Coronary artery (tissue), 2 donors: ENCODE measurements at regions not wholly inside any gene's neighbourhood (a gene's known extent, or its start where the extent isn't known, plus 50 kb on each side); places are given as distances from the start of the nearest gene placed in this dataset.

Experiments
- DNase-seq: peaks from one replicate; pipeline ENCODE4 v3.0.0-alpha.2; 2017; ENCODE audit warnings: low spot score
- H3K27ac ChIP-seq, 2 donors: fragments of 200-600 bp; sonication (generic); one replicate each; pipeline ENCODE4 v1.5.1; 2016 to 2019
- H3K4me3 ChIP-seq: fragments of 200-600 bp; sonication (generic); 2 replicates; pipeline ENCODE4 v1.5.1; 2016; ENCODE audit warnings: mild to moderate bottlenecking, moderate library complexity
- TF ChIP-seq, protein P1 (sequence below): fragments of 200-600 bp; sonication (generic); IDR thresholded peaks from one replicate; pipeline ENCODE4 v1.5.1; 2019; ENCODE audit warnings: antibody characterized with exemption

DNA sequence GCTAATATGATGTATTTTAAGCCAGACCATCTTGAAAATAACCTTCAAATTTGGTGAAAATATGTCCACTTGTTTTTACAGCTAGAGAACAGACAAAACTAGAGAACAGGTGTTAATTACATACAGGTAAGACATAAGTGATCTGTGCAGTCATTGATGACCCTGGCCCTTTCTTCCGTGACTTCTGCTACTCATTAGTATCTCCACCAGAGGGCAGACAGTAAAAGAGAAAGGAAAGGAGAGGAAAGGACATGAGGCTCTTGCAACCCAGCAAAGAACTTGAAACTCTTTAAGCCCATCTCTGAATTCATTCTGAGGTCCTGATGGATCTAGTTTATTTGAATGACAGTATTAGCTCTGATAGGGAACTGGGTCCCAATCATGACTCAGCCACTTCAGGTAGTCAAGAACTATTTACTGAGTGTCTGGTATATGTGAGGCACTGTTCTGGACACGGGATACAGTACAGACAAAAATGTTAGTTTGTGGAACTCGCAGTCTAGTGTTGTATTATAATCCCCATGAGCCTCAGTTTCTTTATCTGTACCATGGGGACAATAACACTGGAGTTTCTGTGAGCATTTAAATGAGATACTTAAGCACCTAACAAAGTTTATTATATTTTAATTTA, 121.0 kb upstream of the TEX13D start:
- DNase-seq: no peak
- no peak overlapping the region for H3K4me3 ChIP-seq
- H3K27ac ChIP-seq: no peak overlapping the region
- TF ChIP-seq, protein P1, sequence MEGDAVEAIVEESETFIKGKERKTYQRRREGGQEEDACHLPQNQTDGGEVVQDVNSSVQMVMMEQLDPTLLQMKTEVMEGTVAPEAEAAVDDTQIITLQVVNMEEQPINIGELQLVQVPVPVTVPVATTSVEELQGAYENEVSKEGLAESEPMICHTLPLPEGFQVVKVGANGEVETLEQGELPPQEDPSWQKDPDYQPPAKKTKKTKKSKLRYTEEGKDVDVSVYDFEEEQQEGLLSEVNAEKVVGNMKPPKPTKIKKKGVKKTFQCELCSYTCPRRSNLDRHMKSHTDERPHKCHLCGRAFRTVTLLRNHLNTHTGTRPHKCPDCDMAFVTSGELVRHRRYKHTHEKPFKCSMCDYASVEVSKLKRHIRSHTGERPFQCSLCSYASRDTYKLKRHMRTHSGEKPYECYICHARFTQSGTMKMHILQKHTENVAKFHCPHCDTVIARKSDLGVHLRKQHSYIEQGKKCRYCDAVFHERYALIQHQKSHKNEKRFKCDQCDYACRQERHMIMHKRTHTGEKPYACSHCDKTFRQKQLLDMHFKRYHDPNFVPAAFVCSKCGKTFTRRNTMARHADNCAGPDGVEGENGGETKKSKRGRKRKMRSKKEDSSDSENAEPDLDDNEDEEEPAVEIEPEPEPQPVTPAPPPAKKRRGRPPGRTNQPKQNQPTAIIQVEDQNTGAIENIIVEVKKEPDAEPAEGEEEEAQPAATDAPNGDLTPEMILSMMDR: peak; percentile 26

DNA sequence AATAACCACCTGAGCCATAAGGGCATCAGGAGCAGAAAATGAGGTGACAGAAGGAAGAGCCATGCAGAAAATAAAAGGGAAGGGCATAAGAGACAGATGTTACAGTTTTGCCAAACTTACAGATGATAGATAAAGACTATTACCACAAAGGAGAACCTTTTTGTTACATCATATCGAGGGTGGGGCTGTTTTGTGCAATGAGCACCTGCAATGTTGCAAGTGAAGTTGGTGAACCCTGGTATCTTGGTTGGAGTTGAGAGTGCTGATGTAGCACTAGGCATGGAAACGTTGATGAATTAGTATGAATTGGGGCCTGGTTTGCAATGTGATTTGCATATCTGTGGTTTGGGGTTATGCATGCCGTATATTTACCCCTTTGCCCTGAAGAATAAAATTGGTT, 119.8 kb upstream of the TEX13D start:
- Histone ChIP-seq H3K27ac (no peak overlapping the region), H3K4me3 (no peak overlapping the region)
- DNase-seq: no peak
- TF ChIP-seq, protein P1: no peak

DNA sequence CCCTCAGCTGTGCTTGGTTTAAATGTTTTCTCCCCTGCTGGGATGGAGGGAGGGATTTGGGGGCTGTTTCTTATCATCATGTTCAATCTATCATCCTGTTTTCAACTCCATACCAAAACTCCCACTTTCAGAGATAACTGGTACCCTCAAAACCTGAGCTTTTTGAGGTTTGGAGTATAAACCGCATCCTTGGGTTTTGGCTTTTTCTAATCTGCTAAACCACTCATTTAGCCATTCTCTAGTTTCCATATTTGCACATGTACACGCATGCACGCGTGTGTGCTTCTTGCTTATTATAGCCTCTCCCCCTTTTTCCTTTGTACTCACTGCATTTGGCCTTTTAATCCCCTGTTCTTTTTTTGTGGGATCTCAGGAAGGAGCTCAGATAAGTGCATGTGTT, 116.7 kb upstream of the TEX13D start:
- Histone ChIP-seq H3K27ac (no peak overlapping the region), H3K4me3 (no peak overlapping the region)
- DNase-seq: no peak
- TF ChIP-seq, protein P1: no peak

DNA sequence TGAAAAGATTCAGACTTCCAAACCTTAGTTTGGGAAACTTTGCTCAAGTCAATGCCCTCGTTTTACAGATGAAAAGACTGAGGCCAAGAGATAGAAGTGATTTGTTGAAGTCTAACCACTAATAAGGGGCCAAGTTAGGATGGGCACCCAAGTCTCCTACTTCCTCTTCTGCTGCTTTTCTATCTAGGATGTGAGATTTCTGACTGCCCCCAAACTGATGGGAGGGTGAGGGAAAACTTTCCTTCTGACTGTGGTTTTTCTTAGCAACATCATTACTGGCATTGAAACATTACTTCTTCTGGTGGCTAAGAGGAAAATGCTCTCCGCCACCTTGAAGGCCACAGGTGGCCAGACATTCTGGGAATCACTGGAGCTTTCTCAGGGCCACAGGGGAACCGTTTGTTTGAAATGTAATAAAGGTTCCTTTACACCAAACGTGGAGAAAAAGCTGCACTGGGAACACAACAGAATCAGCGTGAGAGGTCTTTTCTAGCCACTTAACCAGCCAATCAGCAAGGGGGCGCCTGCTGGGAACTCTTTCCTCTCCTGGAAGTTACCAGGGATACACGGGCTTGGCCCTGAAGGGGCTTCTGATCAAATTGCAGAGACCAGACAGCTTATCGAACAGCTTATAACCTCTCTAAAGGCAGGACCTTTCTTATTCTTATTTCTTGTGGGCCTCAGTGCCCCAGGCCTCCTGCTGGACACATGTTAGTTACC, 115.9 kb upstream of the TEX13D start:
- TF ChIP-seq, protein P1: no peak
- H3K27ac ChIP-seq: no peak overlapping the region
- no peak for DNase-seq
- H3K4me3 ChIP-seq: no peak overlapping the region

DNA sequence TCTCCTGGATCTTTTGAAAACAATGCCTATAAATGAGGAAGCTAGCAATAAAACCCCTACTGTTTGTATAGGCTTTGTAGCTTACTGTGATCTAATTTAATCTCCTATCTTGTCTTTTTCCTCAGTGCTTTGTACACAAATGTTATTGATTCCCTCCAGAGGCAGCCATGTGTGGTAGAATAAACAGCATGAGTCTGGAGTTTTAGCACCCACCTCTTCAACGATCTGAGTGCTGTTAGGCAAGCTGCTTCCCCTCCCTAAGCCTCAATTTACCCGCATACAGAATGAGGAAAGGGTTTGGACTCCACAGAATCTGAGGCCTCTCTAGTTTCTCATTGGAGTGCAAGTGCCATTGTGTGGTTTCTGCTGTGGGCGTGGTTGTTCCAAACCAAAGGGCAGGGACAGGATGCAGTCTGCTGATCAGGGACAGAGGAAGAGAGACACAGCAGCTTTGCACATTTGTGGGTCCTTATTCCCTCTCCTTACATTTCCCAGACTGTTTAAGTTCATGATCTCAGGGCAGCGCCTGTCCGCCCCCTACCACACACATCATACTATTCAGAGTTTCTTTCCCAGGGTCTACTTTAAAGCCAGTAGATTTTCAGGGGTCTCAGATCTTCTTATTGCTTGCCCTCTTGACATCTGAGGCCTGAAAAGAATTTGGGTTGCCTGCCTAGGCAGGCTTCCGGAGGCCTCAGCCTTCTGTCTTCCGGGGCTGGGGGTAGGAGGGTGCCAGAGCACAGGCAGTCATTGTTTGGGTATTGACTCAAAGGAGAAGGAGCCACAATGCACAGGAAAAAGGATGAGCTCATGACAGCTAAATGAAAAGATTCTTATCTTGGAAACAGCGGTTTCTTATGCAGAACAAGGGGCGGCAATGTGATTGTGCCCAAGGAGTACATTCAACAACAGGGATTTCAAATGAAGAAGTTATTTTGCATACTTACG, 114.9 kb upstream of the TEX13D start:
- no peak for DNase-seq
- TF ChIP-seq, protein P1: no peak
- H3K27ac ChIP-seq: peak overlapping the region in 1 of 2 donors; percentile 2
- H3K4me3 ChIP-seq: no peak overlapping the region

DNA sequence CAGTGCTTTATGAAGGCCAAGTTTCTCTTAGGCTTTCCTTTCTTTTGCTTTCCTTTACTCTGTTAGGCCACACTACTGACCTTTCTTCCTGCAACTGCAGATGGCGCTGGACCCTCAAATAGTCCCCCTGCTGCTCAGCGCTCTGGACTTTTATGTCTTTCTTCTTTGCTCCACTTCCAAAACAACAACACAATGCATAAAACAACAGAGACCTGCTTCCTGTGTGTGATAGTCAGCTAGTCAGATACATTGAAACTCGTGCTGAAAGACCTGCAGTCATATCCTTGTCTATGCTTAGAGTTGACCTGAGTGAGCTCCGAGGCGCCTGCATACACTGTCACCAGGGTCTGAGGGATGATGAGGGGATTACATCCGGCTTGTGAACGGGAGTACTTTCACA, 108.9 kb upstream of the TEX13D start:
- DNase-seq: no peak
- H3K4me3 ChIP-seq: no peak overlapping the region

More for the DNA sequence above, 108.9 kb upstream of the TEX13D start:
- TF ChIP-seq, protein P1: no peak
- no peak overlapping the region for H3K27ac ChIP-seq
